ENCODE measurements at regions not wholly inside any gene's neighbourhood (a gene's known extent, or its start where the extent isn't known, plus 50 kb on each side); places are given as distances from the start of the nearest gene placed in this dataset.

GRCh38 chr17:71639865-71640264 lies 481.0 kb upstream of the SOX9 start:
- TF ChIP-seq CTCF (IDR thresholded peaks at IDR 0.05) (no peak), POLR2A (IDR thresholded peaks at IDR 0.05) (no peak)
